ENCODE measurements at regions not wholly inside any gene's neighbourhood (a gene's known extent, or its start where the extent isn't known, plus 50 kb on each side); places are given as distances from the start of the nearest gene placed in this dataset.

GRCh38 chr1:68338081-68338480 lies 105.8 kb upstream of the WLS start:
- Mint-ChIP-seq H3K4me3 (no peak overlapping the region), H3K27me3 (ENCODE audit: low read depth in 2 of 2) (no peaks in the 10 kb centered on the region), H3K27ac (no peak overlapping the region), H3K36me3 (no peaks in the 10 kb centered on the region), H3K9me3 (no peaks in the 10 kb centered on the region), H3K4me1 (no peaks in the 10 kb centered on the region)
- no peaks in the 10 kb centered on the region for H3K9me3 ChIP-seq (ENCODE audit: control insufficient read depth, insufficient read depth, low read length)
- no peak for DNase-seq
- H3K4me1 ChIP-seq (ENCODE audit: control insufficient read depth, insufficient read depth, low read length) = no peaks in the 10 kb centered on the region
- no peak overlapping the region for H3K4me3 ChIP-seq (ENCODE audit: low read length)
- intact Hi-C loops (cut with micrococcal nuclease) = no loop called here
- no peaks in the 10 kb centered on the region for H3K27me3 ChIP-seq (ENCODE audit: control insufficient read depth, insufficient read depth, low read length)
- H3K27ac ChIP-seq (ENCODE audit: low read length) = no peak overlapping the region
- no CpG with 5 or more reads among the region's 1 CpG for WGBS (ENCODE audit: insufficient coverage)
- TF ChIP-seq CTCF (IDR thresholded peaks at IDR 0.05) = no peak
- no peak for ATAC-seq
- no peaks in the 10 kb centered on the region for H3K36me3 ChIP-seq (ENCODE audit: control insufficient read depth, insufficient read depth, low read length)

GRCh38 chr1:68332041-68332440 lies 99.7 kb upstream of the WLS start:
- WGBS (ENCODE audit: insufficient coverage) = 70% methylated on average over 4 of the region's 4 CpGs
- H3K27me3 Mint-ChIP-seq (ENCODE audit: low read depth in 2 of 2) = peaks cover 0 to 2% of the 10 kb centered on the region in 2 donors

GRCh38 chr1:68331117-68331865 lies 99.0 kb upstream of the WLS start:
- H3K27ac Mint-ChIP-seq = no peak overlapping the region
- WGBS (ENCODE audit: insufficient coverage) = 100% methylated on average over 2 of the region's 2 CpGs

More at GRCh38 chr1:68332041-68332440, 99.7 kb upstream of the WLS start:
- no peak for DNase-seq
- no peaks in the 10 kb centered on the region for H3K36me3 ChIP-seq (ENCODE audit: control insufficient read depth, insufficient read depth, low read length)
- Mint-ChIP-seq H3K4me3 (no peak overlapping the region), H3K4me1 (no peaks in the 10 kb centered on the region), H3K36me3 (no peaks in the 10 kb centered on the region), H3K27ac (no peak overlapping the region), H3K9me3 (no peaks in the 10 kb centered on the region)
- H3K4me1 ChIP-seq (ENCODE audit: control insufficient read depth, insufficient read depth, low read length) = no peaks in the 10 kb centered on the region
- ATAC-seq = no peak
- no peaks in the 10 kb centered on the region for H3K27me3 ChIP-seq (ENCODE audit: control insufficient read depth, insufficient read depth, low read length)
- intact Hi-C loops (cut with micrococcal nuclease) = no loop called here
- H3K4me3 ChIP-seq (ENCODE audit: low read length) = no peak overlapping the region
- no peak overlapping the region for H3K27ac ChIP-seq (ENCODE audit: low read length)
- no peak for TF ChIP-seq CTCF (IDR thresholded peaks at IDR 0.05)
- H3K9me3 ChIP-seq (ENCODE audit: control insufficient read depth, insufficient read depth, low read length) = no peaks in the 10 kb centered on the region

More at GRCh38 chr1:68331117-68331865, 99.0 kb upstream of the WLS start:
- Histone ChIP-seq H3K27me3 (ENCODE audit: control insufficient read depth, insufficient read depth, low read length) (no peaks in the 10 kb centered on the region), H3K4me3 (ENCODE audit: low read length) (no peak overlapping the region), H3K9me3 (ENCODE audit: control insufficient read depth, insufficient read depth, low read length) (no peaks in the 10 kb centered on the region), H3K27ac (ENCODE audit: low read length) (no peak overlapping the region), H3K4me1 (ENCODE audit: control insufficient read depth, insufficient read depth, low read length) (no peaks in the 10 kb centered on the region), H3K36me3 (ENCODE audit: control insufficient read depth, insufficient read depth, low read length) (no peaks in the 10 kb centered on the region)
- Mint-ChIP-seq H3K9me3 (no peaks in the 10 kb centered on the region), H3K36me3 (no peaks in the 10 kb centered on the region), H3K4me1 (no peaks in the 10 kb centered on the region), H3K4me3 (no peak overlapping the region), H3K27me3 (ENCODE audit: low read depth in 2 of 2) (peaks cover 0 to 2% of the 10 kb centered on the region in 2 donors)
- no peak for ATAC-seq
- DNase-seq = no peak
- intact Hi-C loops (cut with micrococcal nuclease) = no loop called here
- no peak for TF ChIP-seq CTCF (IDR thresholded peaks at IDR 0.05)
